ENCODE measurements at regions not wholly inside any gene's neighbourhood (a gene's known extent, or its start where the extent isn't known, plus 50 kb on each side); places are given as distances from the start of the nearest gene placed in this dataset.
"Not testable (repeated sequence)": the region's sequence is repeated elsewhere in the genome, so short reads cannot be mapped to it uniquely, and the experiment has no call there.

- DNase-seq (ENCODE audit: low read depth in 2 of 2): not testable (repeated sequence)
Measured at GRCh38 chr1:209173796-209174195, 409.7 kb upstream of the CAMK1G start.

DNA sequence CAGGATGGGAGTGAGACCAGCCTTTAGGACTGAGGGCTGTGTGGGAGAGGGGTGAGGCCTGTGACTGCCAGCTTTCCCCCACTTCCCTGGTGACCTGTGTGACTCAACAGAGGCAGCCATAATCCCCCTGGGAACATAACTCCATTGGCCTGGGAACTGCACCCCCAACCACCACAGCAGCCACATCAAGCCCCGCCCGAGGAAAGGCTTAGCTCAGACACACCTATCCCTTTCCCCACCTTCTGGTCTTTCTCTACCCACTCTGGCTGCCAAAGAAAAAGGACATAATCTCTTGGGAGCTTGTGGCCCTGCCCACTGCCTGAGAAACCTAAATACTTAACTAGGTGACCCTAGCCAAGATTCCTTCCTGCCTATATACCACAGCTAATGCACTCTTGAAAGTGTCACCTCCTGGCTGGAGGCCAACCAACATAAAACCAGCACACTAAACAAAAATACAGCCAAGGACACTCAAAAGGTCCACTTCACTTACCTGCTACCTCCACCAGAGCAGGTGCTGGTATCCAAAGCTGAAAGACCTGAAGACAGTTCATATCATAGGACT, 406.6 kb upstream of the CAMK1G start:
- no peak for DNase-seq (ENCODE audit: low read depth in 2 of 2)

GRCh38 chr1:209183195-209183594, 400.3 kb upstream of the CAMK1G start:
- no peak for DNase-seq (ENCODE audit: low read depth in 2 of 2)

GRCh38 chr1:209187589-209187988, 395.9 kb upstream of the CAMK1G start:
- DNase-seq (ENCODE audit: low read depth in 2 of 2): no peak

DNA sequence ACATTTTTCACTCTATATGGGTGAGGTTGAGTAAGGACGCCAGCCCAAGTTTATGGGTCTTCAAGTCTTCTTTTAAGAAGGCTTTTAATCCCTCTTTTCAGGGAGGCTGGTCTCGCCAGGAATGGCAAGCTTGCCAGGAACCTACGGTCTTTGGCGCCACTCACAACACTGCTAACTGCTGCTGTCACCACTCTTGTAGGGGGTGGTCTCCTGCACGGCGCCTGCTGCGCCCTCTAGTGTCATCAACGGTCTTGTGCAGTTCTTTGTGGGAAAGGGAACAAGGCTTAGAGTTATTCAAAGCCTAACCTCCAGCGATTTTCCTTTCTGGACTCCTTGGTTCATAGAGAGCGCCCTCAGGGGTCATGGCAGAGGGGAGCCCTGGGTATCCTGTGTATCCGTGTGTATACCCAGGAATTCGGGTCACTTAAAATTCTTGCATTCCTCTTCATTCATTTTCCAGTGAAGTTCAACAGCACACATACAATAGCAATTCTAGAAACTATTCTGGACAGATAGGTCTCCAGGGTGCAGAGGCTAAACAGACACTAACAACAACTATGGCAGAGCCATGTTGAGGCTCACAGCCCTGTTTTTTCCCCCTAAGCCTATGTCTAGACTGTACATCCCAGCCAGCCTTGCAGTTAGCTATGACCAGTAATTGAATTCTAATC, 392.8 kb upstream of the CAMK1G start:
- peak; percentile 10 to 16 for DNase-seq (ENCODE audit: low read depth in 2 of 2)

DNA sequence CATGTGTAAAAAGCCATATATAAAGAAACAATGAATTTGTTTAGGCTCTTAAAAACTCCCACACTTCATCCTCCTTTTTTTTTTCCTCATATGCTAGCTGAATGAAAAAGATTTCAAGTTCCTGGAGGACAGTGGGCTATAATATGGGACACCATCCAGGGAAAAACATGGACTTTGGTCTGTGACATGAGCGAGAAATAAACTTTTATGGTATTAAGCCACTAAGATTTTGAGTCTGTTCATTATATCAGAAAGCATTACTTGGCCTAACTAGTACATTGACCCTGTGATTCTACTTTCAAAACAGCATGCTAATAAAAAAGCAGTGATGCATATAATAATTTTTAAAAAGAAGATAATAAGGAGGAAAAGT, 392.3 kb upstream of the CAMK1G start:
- no peak for DNase-seq (ENCODE audit: low read depth in 2 of 2)

DNA sequence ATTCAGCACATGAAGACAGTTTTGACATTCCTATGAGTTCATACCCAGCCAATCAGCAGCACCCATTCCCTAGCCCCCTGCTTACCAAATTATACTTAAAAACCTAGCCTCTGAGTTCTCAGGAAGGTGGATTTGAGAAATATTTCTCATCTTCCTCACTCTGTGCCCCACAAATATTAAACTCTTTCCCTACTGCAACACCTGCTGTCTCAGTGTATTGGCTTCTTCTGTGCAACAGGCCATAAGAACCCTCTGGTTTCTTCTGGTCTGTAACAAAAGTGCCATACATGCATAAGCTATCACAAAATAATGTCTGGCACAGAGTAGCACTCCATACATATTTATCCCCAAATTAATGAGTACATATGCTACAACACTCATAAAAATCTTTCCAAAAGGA, 387.4 kb upstream of the CAMK1G start:
- no peak for DNase-seq (ENCODE audit: low read depth in 2 of 2)

GRCh38 chr1:209198961-209199750, 384.4 kb upstream of the CAMK1G start:
- DNase-seq (ENCODE audit: low read depth in 2 of 2): no peak

GRCh38 chr1:209199822-209200221, 383.7 kb upstream of the CAMK1G start:
- no peak for DNase-seq (ENCODE audit: low read depth in 2 of 2)

GRCh38 chr1:209202321-209202720, 381.2 kb upstream of the CAMK1G start:
- DNase-seq (ENCODE audit: low read depth in 2 of 2): not testable (repeated sequence)

GRCh38 chr1:209202830-209203532, 380.5 kb upstream of the CAMK1G start:
- no peak for DNase-seq (ENCODE audit: low read depth in 2 of 2)

DNA sequence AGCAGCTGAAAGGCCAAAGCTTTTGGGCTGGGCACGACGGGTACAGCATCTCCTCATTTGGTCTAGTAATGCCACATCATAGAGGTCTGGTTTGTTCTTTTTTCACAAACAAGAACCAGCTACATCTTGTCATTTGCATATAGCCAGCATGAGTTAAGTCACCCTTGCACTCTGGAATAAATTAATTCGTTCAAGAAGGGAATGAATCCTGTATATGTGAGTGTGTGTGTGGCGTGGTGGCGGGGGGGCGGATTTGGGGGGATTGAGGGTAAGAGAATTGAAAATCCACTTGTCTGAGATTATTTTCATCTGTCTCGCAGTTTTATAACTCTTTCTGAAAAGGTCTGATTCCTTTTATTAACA, 380.0 kb upstream of the CAMK1G start:
- DNase-seq (ENCODE audit: low read depth in 2 of 2): no peak

DNA sequence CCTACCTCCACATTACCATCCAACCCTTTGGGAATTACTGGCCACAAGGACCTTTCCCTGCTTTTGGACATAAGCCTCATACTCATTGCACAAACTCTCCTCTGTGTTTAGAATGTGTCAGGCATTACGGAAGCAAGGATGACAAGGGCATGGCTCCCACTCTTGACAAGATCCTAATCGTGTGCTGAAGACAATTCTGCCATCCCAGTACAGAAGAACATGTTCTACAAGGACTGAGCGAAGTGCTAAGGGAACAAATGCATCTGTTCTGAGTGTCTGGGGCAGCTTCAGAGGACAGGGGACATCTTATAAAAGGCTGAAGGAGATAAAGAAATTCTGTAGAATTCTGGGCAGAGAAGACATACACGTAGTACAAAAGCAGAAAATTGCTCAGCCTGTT, 378.5 kb upstream of the CAMK1G start:
- no peak for DNase-seq (ENCODE audit: low read depth in 2 of 2)

DNA sequence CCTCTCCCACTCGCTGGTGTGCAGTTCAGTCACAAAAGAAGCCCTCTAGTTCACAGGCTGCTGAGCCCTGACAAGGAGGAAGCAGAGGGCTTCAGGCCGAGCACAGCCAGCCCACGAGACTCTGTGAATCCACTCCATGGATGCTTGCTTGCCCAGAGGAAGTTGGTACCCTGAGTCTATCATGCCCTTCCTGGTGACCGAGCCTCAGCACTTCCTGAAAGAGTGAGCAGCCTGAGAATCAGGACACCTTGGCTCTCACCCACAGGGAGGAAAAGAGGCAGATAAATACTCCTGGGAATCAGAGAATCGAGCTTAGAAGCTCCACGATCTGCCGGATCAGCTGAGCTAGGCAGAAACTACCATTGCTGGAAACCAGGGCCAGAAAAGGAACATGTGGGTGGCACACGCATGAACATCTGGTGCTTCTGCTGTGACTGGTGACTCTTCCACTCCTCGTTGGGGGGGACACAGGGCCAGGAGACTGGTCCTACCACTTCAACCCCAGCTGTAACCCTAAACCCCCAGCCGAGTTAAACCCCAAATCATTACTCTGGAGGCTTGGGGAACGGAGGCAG, 376.3 kb upstream of the CAMK1G start:
- DNase-seq (ENCODE audit: low read depth in 2 of 2): no peak

DNA sequence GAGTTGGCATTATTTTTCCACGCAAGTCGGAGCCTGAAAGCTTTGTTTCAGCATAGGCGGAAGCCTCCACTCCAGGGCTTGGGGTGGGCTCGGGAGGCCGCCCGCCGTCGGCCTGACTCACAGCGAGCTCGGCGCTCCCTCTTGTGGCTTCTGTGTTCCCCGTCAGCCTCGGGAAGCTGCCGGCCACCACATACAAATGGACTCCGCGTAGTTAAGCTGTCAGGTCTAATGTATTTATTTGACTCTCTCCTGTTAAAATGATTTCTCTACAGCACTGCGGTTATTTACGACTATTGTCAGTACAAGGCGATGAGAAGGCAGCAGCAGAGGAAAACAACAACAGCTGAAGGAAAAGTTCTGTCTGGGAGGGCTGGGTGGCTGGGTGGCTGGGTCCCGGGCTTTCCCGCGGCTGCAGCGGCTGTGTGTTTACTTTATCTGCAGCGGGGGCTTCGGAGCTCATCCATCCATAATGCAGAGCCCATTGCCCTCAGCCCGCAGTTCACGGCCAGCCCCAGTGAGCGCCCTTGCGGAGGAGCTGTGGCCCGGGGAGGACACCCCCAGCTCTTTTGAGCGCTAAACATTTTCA, 375.7 kb upstream of the CAMK1G start:
- peak in 1 of 2 donors; percentile 4 for DNase-seq (ENCODE audit: low read depth in 2 of 2)

DNA sequence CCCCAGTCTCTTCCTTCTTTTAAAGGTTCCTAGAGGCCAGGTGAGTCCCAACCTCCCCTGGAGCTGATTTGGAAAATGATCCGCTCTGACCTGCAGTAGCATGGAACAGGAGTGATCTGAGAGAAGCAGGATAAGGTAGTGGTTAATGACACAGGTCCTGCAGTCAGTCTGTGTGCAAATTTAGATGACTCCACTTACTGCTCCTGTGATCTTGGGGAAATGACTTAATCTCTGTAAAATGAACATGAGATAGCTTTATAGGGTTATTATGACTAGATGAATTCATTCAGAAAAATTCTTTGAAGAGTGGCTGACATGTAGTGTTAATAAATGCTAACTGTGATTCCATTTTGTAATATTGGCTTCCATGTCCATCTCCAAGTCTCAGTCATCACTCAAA, 374.9 kb upstream of the CAMK1G start:
- no peak for DNase-seq (ENCODE audit: low read depth in 2 of 2)

- no peak for DNase-seq (ENCODE audit: low read depth in 2 of 2)
Measured at GRCh38 chr1:209213989-209214388, 369.5 kb upstream of the CAMK1G start.

GRCh38 chr1:209215826-209216225, 367.7 kb upstream of the CAMK1G start:
- no peak for DNase-seq (ENCODE audit: low read depth in 2 of 2)

DNA sequence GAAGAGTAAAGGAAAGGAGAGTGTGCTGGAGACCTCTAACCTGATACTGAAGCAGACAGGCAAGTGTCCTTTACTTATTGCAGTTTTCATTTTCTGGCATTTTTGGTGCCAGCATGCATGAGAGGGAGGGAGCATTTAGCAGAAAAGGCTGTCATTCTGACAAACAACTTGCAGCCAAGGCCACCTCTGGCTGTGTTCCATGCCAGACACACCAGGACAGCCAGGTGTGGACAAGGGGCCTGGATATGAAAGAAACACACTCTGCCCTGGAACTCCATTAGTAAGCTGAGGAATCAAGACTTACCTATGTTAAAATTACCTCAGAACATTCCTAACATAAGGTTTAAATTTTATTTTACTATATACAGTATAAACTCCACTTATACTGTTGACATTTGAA, 365.4 kb upstream of the CAMK1G start:
- DNase-seq (ENCODE audit: low read depth in 2 of 2): no peak

- no peak for DNase-seq (ENCODE audit: low read depth in 2 of 2)
Measured at GRCh38 chr1:209218981-209219380, 364.5 kb upstream of the CAMK1G start.

DNA sequence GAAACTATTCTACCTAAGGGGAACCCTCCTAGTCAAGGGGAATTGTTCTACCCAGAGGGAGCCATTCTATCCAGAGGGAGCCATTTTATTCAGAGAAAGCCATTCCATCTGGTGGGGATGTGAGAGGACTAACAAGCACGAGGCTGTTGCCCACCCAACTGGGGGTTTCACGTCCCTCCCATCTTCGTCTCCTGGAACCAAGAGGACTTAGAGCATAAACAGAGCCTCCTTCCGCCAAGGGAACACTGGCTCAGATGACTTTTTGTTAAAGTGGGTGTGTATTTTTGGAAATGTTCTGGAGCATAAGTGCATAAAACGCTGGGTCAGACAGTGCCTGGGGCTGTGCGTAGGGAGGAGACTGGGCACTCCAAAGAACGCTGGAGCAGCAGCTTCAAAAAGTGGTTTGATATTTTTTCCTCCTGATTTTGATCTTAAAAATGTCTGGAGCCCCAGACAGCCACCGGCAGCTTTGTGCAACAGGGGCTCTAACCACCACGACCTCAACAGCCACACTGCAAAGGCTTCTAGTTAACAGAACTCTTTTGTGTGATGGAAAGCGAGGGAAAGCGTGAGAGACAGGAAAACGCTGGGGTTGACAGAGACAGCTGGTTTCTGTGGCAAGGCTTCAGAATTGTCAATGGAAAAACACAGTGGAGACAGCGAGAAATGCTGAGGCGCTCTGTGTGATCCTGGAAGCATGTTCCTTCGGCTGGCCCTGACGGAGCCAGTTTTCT, 363.6 kb upstream of the CAMK1G start:
- no peak for DNase-seq (ENCODE audit: low read depth in 2 of 2)

Measured in stimulated activated CD4-positive, alpha-beta T cell treated with anti-CD3 and anti-CD28 coated beads, Interleukin-4, amount 100 ng/mL, for 48 hours (primary cell).